MM.1S (cell line): ENCODE measurements at regions not wholly inside any gene's neighbourhood (a gene's known extent, or its start where the extent isn't known, plus 50 kb on each side); places are given as distances from the start of the nearest gene placed in this dataset.

Experiments
- DNase-seq: peaks from one replicate; pipeline ENCODE4 v3.0.0-alpha.2; 2015
- H2AFZ ChIP-seq: fragments of 300-600 bp; sonication (generic); 2 replicates; pipeline ENCODE4 v1.6.0; 2016; ENCODE audit warnings: antibody characterized with exemption, low read length
- H3F3A ChIP-seq: fragments of 300-600 bp; sonication (generic); 2 replicates; pipeline ENCODE4 v1.6.1; 2016; ENCODE audit warnings: mild to moderate bottlenecking, antibody characterized with exemption, low read length, moderate library complexity, mixed read lengths; ENCODE audit not compliant: insufficient read depth
- H3K27ac ChIP-seq: fragments of 300-600 bp; sonication (generic); 2 replicates; pipeline ENCODE4 v1.5.1; 2016; ENCODE audit warnings: mild to moderate bottlenecking, low read length
- H3K27me3 ChIP-seq: fragments of 300-600 bp; sonication (generic); replicated peaks from 2 replicates; pipeline ENCODE4 v1.6.0; 2016; ENCODE audit warnings: low read length; ENCODE audit not compliant: insufficient read depth
- H3K36me3 ChIP-seq: fragments of 300-600 bp; sonication (generic); replicated peaks from 2 replicates; pipeline ENCODE4 v1.6.1; 2016; ENCODE audit warnings: mild to moderate bottlenecking, low read length, mixed read lengths; ENCODE audit not compliant: insufficient read depth
- H3K4me1 ChIP-seq: fragments of 300-600 bp; sonication (generic); 2 replicates; pipeline ENCODE4 v1.6.1; 2016; ENCODE audit warnings: low read length, mixed read lengths
- H3K4me2 ChIP-seq: fragments of 300-600 bp; sonication (generic); 2 replicates; pipeline ENCODE4 v1.6.0; 2016; ENCODE audit warnings: low read depth, low read length
- H3K4me3 ChIP-seq: fragments of 300-600 bp; sonication (generic); 2 replicates; pipeline ENCODE4 v1.5.1; 2016; ENCODE audit warnings: low read length, mixed read lengths
- H3K79me2 ChIP-seq: fragments of 300-600 bp; sonication (generic); 2 replicates; pipeline ENCODE4 v1.6.1; 2016; ENCODE audit warnings: mixed run types, low read length, mixed read lengths
- H3K9ac ChIP-seq: fragments of 300-600 bp; sonication (generic); 2 replicates; pipeline ENCODE4 v1.6.1; 2016; ENCODE audit warnings: low read length, mixed read lengths
- H3K9me2 ChIP-seq: fragments of 300-600 bp; sonication (generic); replicated peaks from 2 replicates; pipeline ENCODE4 v1.6.1; 2016; ENCODE audit warnings: mild to moderate bottlenecking, low read length, mixed read lengths; ENCODE audit not compliant: insufficient read depth
- H3K9me3 ChIP-seq: fragments of 300-600 bp; sonication (generic); replicated peaks from 2 replicates; pipeline ENCODE4 v1.6.1; 2016; ENCODE audit warnings: mild to moderate bottlenecking, low read length, mixed read lengths; ENCODE audit not compliant: insufficient read depth
- H4K20me1 ChIP-seq: fragments of 300-600 bp; sonication (generic); 2 replicates; pipeline ENCODE4 v1.6.1; 2016; ENCODE audit warnings: mild to moderate bottlenecking, low read length, moderate library complexity, mixed read lengths; ENCODE audit not compliant: insufficient read depth
- EZH2 ChIP-seq: fragments of 300-600 bp; sonication (generic); optimal IDR thresholded peaks from 2 replicates; pipeline ENCODE3; 2017; ENCODE audit warnings: low read depth, mild to moderate bottlenecking, antibody characterized with exemption, low read length, mixed read lengths
- EZH2phosphoT487 ChIP-seq: fragments of 300-600 bp; sonication (generic); IDR thresholded peaks from 2 replicates; pipeline ENCODE4 v1.6.1; 2018; ENCODE audit warnings: antibody characterized with exemption, low read length
- TF ChIP-seq, protein P1 (sequence below): fragments of 300-600 bp; sonication (generic); IDR thresholded peaks from 2 replicates; pipeline ENCODE4 v1.5.1; 2016; ENCODE audit warnings: antibody characterized with exemption, low read length, mixed read lengths

GRCh38 chr13:91105270-91105669 lies 242.2 kb upstream of the MIR17HG start:
- no peaks in the 10 kb centered on the region for H3K9me3 ChIP-seq
- TF ChIP-seq EZH2phosphoT487 (no peak), EZH2 (no peak)
- TF ChIP-seq, protein P1, sequence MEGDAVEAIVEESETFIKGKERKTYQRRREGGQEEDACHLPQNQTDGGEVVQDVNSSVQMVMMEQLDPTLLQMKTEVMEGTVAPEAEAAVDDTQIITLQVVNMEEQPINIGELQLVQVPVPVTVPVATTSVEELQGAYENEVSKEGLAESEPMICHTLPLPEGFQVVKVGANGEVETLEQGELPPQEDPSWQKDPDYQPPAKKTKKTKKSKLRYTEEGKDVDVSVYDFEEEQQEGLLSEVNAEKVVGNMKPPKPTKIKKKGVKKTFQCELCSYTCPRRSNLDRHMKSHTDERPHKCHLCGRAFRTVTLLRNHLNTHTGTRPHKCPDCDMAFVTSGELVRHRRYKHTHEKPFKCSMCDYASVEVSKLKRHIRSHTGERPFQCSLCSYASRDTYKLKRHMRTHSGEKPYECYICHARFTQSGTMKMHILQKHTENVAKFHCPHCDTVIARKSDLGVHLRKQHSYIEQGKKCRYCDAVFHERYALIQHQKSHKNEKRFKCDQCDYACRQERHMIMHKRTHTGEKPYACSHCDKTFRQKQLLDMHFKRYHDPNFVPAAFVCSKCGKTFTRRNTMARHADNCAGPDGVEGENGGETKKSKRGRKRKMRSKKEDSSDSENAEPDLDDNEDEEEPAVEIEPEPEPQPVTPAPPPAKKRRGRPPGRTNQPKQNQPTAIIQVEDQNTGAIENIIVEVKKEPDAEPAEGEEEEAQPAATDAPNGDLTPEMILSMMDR: no peak
- no peak overlapping the region for H3K9ac ChIP-seq

DNA sequence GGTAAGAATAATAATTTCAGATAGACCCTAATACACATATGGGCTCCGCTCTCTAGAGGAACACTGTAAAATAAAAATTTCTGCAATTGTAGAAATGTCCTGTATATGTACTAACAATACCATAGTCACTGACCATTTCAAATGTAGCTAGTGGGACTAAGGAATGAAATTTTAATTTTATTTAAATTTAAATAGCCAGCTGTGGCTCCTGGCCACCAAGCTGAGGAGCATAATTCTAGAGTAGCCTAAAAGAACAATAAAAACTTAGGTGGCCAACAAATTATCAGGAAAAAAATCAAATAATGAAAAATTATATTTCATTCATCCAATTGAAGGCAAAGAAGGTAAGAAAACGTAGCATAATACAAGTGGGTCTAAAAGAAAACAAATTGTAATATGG lies 240.9 kb upstream of the MIR17HG start:
- no peak overlapping the region for H3K27ac ChIP-seq
- no peak overlapping the region for H2AFZ ChIP-seq
- no peaks in the 10 kb centered on the region for H3K36me3 ChIP-seq
- no peaks in the 10 kb centered on the region for H4K20me1 ChIP-seq
- H3K4me3 ChIP-seq: no peak overlapping the region
- H3K4me1 ChIP-seq: no peaks in the 10 kb centered on the region
- H3K4me2 ChIP-seq: no peak overlapping the region
- H3F3A ChIP-seq: no peaks in the 10 kb centered on the region
- H3K9me2 ChIP-seq: no peaks in the 10 kb centered on the region
- TF ChIP-seq EZH2 (no peak), EZH2phosphoT487 (no peak)
- TF ChIP-seq, protein P1: no peak
- DNase-seq: no peak
- no peaks in the 10 kb centered on the region for H3K79me2 ChIP-seq
- H3K9me3 ChIP-seq: no peaks in the 10 kb centered on the region
- no peak overlapping the region for H3K9ac ChIP-seq
- H3K27me3 ChIP-seq: no peaks in the 10 kb centered on the region

More at GRCh38 chr13:91105270-91105669, 242.2 kb upstream of the MIR17HG start:
- no peaks in the 10 kb centered on the region for H4K20me1 ChIP-seq
- H3K27ac ChIP-seq: no peak overlapping the region
- DNase-seq: no peak
- H3F3A ChIP-seq: no peaks in the 10 kb centered on the region
- H3K4me1 ChIP-seq: no peaks in the 10 kb centered on the region
- H3K27me3 ChIP-seq: no peaks in the 10 kb centered on the region
- no peaks in the 10 kb centered on the region for H3K79me2 ChIP-seq
- no peaks in the 10 kb centered on the region for H3K9me2 ChIP-seq
- no peak overlapping the region for H3K4me2 ChIP-seq
- H3K4me3 ChIP-seq: no peak overlapping the region
- no peaks in the 10 kb centered on the region for H3K36me3 ChIP-seq
- H2AFZ ChIP-seq: no peak overlapping the region

DNA sequence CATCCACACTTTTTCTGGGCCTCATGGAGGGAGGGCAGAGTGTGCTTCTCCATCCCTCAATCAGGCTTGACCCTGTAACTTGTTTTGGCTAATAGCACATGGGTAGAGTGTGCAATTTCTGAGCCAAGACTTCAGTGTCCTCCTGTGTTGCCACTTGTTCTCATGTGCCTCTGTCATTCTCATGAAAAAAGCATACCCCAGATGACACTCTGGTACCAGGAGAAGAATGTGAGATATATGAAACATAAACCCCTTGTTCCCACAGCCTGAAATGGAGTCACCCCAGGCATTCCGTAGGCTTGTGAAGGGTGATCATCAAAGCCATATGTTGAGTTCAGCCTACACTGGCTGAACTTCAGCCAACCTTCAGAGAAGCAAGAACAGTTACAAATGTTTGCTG lies 239.2 kb upstream of the MIR17HG start:
- Histone ChIP-seq H3K9me2 (no peaks in the 10 kb centered on the region), H3F3A (no peaks in the 10 kb centered on the region), H3K9ac (no peak overlapping the region), H2AFZ (no peak overlapping the region), H3K4me1 (no peaks in the 10 kb centered on the region), H3K27ac (no peak overlapping the region), H3K4me3 (no peak overlapping the region), H4K20me1 (no peaks in the 10 kb centered on the region), H3K9me3 (no peaks in the 10 kb centered on the region), H3K36me3 (no peaks in the 10 kb centered on the region), H3K4me2 (no peak overlapping the region), H3K27me3 (no peaks in the 10 kb centered on the region), H3K79me2 (no peaks in the 10 kb centered on the region)
- TF ChIP-seq, protein P1: no peak
- TF ChIP-seq EZH2phosphoT487 (no peak), EZH2 (no peak)
- no peak for DNase-seq
